ENCODE measurements at regions not wholly inside any gene's neighbourhood (a gene's known extent, or its start where the extent isn't known, plus 50 kb on each side); places are given as distances from the start of the nearest gene placed in this dataset.

GRCh38 chr14:22487401-22487800, 101.6 kb downstream of the DAD1 start:
- intact Hi-C loops (cut with micrococcal nuclease; ENCODE audit: unreplicated experiment) = no loop called here
- H3K27me3 ChIP-seq (ENCODE audit: control insufficient read depth, insufficient read depth, low read length) = peaks cover 8% of the 10 kb centered on the region
- CTCF ChIA-PET = no interaction called here

GRCh38 chr14:22486675-22487074, 102.3 kb downstream of the DAD1 start:
- intact Hi-C loops (cut with micrococcal nuclease; ENCODE audit: unreplicated experiment) (no loop called here), in situ Hi-C loops (cut with HindIII; ENCODE audit: low pct_unique_long_range_greater_than_20kb, low sequenced_read_pairs) (no loop called here)
- H3K27ac ChIP-seq (ENCODE audit: low read length) = no peak overlapping the region
- POLR2A ChIA-PET = no interaction called here
- TF ChIP-seq TCF7L2 (IDR thresholded peaks at IDR 0.05; ENCODE audit: low read depth, low read length) (no peak), CTCF (IDR thresholded peaks at IDR 0.05) (no peak), POLR2AphosphoS5 (IDR thresholded peaks at IDR 0.05; ENCODE audit: low read depth, low read length) (no peak), SIN3A (IDR thresholded peaks at IDR 0.05; ENCODE audit: borderline replicate concordance, insufficient read depth, low read depth, low read length) (no peak)
- TF ChIP-seq, protein P1, sequence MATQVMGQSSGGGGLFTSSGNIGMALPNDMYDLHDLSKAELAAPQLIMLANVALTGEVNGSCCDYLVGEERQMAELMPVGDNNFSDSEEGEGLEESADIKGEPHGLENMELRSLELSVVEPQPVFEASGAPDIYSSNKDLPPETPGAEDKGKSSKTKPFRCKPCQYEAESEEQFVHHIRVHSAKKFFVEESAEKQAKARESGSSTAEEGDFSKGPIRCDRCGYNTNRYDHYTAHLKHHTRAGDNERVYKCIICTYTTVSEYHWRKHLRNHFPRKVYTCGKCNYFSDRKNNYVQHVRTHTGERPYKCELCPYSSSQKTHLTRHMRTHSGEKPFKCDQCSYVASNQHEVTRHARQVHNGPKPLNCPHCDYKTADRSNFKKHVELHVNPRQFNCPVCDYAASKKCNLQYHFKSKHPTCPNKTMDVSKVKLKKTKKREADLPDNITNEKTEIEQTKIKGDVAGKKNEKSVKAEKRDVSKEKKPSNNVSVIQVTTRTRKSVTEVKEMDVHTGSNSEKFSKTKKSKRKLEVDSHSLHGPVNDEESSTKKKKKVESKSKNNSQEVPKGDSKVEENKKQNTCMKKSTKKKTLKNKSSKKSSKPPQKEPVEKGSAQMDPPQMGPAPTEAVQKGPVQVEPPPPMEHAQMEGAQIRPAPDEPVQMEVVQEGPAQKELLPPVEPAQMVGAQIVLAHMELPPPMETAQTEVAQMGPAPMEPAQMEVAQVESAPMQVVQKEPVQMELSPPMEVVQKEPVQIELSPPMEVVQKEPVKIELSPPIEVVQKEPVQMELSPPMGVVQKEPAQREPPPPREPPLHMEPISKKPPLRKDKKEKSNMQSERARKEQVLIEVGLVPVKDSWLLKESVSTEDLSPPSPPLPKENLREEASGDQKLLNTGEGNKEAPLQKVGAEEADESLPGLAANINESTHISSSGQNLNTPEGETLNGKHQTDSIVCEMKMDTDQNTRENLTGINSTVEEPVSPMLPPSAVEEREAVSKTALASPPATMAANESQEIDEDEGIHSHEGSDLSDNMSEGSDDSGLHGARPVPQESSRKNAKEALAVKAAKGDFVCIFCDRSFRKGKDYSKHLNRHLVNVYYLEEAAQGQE (IDR thresholded peaks at IDR 0.05; ENCODE audit: insufficient read depth in 1 of 2, low read depth in 2 of 2, low read length in 1 of 2) = no peak
- H3K4me3 ChIP-seq (ENCODE audit: low read depth in 2 of 2, low read length in 2 of 2) = no peak overlapping the region
- ATAC-seq = no peak
- no TSS peak for BruUV-seq (replicated peaks)
- H3K36me3 ChIP-seq (ENCODE audit: control insufficient read depth, insufficient read depth, low read length) = no peaks in the 10 kb centered on the region
- no peaks in the 10 kb centered on the region for H3K9me3 ChIP-seq (ENCODE audit: control insufficient read depth, insufficient read depth, low read depth, low read length)
- H3K4me1 ChIP-seq (ENCODE audit: control insufficient read depth, insufficient read depth, low read length) = no peaks in the 10 kb centered on the region
- H3K27me3 ChIP-seq (ENCODE audit: control insufficient read depth, insufficient read depth, low read length) = peaks cover 11% of the 10 kb centered on the region
- no peak for DNase-seq (ENCODE audit: low read depth, low spot score)
- CTCF ChIA-PET = no interaction called here

More at GRCh38 chr14:22487401-22487800, 101.6 kb downstream of the DAD1 start:
- BruUV-seq (replicated peaks) = no TSS peak
- Histone ChIP-seq H3K9me3 (ENCODE audit: control insufficient read depth, insufficient read depth, low read depth, low read length) (no peaks in the 10 kb centered on the region), H3K27ac (ENCODE audit: low read length) (no peak overlapping the region), H3K4me3 (ENCODE audit: low read depth in 2 of 2, low read length in 2 of 2) (no peak overlapping the region), H3K36me3 (ENCODE audit: control insufficient read depth, insufficient read depth, low read length) (no peaks in the 10 kb centered on the region), H3K4me1 (ENCODE audit: control insufficient read depth, insufficient read depth, low read length) (no peaks in the 10 kb centered on the region)
- DNase-seq (ENCODE audit: low read depth, low spot score) (no peak), ATAC-seq (no peak)
- POLR2A ChIA-PET = no interaction called here
- TF ChIP-seq, protein P1 (IDR thresholded peaks at IDR 0.05; ENCODE audit: insufficient read depth in 1 of 2, low read depth in 2 of 2, low read length in 1 of 2) = no peak
- TF ChIP-seq TCF7L2 (IDR thresholded peaks at IDR 0.05; ENCODE audit: low read depth, low read length) (no peak), POLR2AphosphoS5 (IDR thresholded peaks at IDR 0.05; ENCODE audit: low read depth, low read length) (no peak), CTCF (IDR thresholded peaks at IDR 0.05) (no peak), SIN3A (IDR thresholded peaks at IDR 0.05; ENCODE audit: borderline replicate concordance, insufficient read depth, low read depth, low read length) (no peak)
- in situ Hi-C loops (cut with HindIII; ENCODE audit: low pct_unique_long_range_greater_than_20kb, low sequenced_read_pairs) = no loop called here
